ENCODE measurements at regions not wholly inside any gene's neighbourhood (a gene's known extent, or its start where the extent isn't known, plus 50 kb on each side); places are given as distances from the start of the nearest gene placed in this dataset.
"Not testable (repeated sequence)": the region's sequence is repeated elsewhere in the genome, so short reads cannot be mapped to it uniquely, and the experiment has no call there.

- no peak for DNase-seq
Observed at GRCh38 chr20:50434653-50435396, 75.4 kb upstream of the PTPN1 start.

DNA sequence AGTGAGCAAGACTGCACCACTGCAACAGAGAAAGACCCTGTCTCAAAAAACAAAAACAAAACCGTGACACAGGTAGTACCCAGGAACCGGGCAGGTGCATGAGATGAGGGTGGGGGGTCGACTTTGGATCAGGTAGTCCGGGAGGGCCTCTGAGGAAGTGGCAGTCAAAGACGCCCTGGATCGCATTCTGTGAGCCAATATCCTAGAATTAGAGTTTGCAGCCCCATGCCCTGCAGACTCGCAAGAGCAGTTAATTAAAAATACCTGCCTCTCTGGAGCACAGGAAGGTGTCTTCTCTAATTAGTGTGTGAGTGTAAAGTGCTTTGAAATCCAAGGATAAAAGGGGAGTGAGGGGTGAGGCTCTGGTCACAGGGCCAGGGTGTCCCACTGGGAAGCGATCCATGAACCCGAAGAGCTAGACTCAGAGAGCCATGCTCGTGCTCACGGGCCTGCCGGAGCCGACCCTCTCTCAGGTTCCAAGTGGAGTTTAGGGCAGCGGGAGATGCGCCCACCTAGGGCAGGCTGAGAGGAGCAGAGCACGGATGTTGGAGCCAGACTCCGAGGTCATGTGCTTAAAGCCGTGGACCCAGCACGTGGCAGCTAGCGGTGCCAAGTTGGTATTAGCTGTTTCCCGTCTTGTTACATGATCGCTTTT, 74.7 kb upstream of the PTPN1 start:
- no peak for DNase-seq

DNA sequence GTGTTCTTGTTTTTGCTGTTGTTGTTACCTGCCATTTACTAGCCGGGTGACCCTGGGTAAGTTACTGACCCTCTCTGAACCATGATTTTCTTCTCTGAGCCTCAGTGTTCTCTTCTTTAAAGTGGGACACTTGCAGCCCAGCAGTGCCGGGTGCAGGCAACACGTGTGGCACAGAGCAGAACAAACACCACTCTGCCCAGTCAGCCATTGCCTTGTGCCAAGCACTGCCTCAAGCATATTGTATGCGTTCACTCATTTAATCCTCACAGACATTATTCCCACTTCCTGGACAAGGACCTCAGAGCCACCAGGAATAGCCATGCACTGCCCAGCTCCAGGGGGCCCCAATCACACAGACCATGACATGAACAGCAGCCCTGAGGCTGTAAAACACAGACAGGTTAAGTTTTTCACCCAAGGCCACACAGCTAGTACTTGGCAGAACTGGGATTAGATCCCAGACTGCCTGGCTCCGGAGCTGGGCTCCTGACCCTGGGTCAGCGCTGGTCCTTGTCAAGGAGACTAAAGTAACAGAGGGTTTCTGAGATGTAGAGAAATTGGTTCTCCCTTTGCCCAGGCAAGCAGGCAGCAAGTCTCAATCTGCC, 74.0 kb upstream of the PTPN1 start:
- no peak for DNase-seq

GRCh38 chr20:50436696-50437095, 73.5 kb upstream of the PTPN1 start:
- DNase-seq: no peak

DNA sequence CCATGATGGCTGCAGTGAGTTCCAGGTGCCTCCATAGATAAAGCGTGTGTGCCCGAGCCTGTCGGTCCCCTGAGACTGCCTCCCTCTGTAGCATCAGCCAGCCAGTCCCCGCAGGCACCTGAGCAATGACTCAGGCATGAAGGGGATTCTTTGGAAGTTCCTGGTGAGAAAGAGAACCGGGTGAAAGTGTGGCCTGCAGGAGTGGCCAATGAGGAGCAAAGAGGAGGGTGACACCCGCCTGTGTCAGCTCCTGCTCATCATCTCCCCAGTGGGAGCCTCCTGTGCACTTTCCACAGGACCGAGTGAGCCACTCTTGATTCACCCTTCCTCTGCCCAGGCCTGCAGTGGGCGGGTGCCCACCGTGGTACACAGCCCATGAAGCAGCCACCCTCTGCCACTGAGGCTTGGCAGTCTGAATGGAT, 71.2 kb upstream of the PTPN1 start:
- DNase-seq: no peak

DNA sequence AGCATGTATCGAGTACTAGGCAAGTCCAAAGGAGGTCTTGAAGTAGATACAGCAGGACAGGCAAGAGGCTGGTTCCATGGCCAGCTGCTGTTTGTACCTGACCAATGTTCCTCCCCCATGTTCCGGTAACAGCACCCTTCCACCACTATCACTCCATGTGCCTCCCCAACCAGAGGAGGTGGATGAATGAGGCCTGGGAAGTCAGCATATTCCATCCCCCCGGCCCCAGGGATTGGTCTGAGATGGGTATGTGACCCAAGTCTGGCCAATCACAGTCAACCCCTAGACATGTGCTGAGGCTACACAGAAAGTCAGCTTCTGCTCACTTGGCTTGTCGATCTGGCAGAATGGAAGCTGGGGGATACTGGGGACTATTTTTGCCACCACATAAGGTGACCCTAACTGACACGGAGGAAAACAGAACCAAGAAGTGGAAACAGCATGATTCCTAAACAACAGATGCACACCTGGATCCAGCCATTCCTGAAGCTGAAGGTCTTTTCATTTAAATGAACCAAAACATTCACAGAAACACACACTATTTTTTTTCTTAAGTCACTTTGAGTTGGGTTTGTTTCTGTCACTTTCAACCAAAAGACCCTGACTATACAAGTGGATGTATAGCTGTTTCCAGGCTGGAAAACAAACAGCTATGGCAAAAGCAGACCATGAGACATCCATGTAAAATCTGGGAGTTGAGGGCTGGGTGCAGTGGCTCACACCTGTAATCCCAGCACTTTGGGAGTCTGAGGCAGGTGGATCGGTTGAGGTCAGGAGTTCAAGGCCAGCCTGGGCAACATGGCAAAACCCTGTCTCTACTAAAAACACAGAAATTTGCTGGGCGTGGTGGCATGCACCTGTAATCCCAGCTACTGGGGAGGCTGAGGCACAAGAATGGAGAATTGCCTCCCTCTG, 70.4 kb upstream of the PTPN1 start:
- no peak for DNase-seq

- no peak for DNase-seq
Observed at GRCh38 chr20:50442512-50442911, 67.7 kb upstream of the PTPN1 start.

DNA sequence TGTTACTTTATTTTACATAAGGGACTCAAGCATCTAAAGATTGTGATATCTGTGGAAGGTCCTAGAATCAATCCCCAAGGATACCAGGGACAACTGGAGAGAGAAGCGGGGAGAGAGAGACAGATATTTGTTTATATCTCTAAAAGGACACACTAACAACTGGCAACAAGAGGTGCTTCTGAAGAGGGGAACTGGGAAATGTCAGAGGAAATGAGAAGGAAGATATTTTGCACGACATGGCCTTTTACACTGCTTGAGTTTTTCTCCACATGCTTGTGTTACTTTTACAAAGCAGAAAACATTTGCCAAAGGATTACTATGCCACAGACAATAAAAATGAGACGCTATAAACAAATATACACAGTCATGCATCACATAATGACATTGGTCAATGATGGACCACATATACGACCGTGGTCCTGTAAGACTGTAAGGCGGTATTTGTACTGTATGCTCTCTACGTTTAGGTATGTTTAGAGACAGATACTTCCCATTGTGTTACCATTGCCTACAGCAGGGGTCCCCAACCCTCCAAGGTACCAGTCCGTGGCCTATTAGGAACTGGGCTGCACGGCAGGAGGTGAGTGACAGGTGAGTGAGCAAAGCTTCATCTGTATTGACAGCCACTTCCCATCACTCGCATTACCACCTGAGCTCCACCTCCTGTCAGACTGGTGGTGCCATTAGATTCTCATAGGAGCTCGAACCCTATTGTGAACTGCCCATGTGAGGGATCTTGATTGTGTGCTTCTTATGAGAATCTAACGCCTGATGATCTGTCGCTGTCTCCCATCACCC, 64.6 kb upstream of the PTPN1 start:
- DNase-seq: no peak

- no peak for DNase-seq
Observed at GRCh38 chr20:50446351-50447101, 63.7 kb upstream of the PTPN1 start.

DNA sequence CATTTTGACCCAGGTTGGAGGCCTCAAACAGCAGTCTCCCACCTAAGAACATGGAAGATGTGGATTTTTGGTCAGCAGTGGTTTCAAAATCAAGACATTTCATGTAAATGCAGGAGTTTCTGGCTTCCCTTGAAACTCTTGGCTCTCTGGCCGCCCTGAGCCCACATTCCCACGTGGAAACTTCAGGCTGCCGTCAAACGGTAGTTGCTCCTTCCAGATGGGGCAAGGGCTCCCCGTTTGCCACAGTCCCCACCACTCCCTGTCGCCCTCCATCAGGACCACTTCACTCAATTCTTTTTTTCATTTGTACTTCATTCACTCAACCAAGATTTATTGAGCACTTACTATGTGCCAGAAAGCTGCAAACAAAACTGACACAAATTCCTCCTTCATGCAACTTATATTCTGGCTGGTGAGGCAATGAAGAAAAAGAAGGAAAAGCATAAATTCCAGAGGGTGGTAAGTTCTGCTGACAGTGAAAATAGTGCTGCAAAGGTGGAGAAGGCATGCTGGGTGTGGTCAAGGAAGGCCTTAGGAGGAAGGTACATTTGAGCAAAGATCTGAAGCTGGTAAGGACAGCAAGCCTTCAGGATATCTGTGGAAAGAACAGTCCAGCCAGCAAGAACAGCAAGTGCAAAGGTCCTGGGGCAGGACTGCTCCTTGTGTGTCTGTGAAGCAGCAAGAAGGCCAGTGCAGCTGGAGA, 62.9 kb upstream of the PTPN1 start:
- DNase-seq: no peak

DNA sequence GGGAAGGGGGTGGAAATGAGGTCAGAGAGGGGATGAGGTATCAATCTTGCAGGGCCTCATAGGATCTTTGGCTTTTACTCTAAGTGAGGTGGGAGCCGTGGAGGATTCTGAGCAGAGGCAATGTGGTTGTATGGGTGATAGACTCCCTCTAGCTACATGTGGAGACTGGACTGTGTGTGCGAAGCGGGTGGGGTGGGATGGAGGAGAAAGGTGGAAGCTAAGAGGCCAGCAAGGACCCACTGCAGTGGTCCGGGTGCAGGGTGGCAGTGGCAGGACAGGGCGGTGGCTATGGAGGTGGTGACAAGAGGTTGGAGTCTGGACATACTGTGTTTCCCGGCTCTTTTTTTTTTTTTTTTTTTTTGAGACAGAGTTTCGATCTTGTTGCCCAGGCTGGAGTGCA, 62.4 kb upstream of the PTPN1 start:
- DNase-seq: no peak

- not testable (repeated sequence) for DNase-seq
Observed at GRCh38 chr20:50448625-50449403, 61.4 kb upstream of the PTPN1 start.

- no peak for DNase-seq
Observed at GRCh38 chr20:50449738-50450492, 60.3 kb upstream of the PTPN1 start.

GRCh38 chr20:50450493-50450826, 59.7 kb upstream of the PTPN1 start:
- DNase-seq: no peak

- no peak for DNase-seq
Observed at GRCh38 chr20:50450881-50451752, 59.1 kb upstream of the PTPN1 start.

GRCh38 chr20:50451792-50452425, 58.3 kb upstream of the PTPN1 start:
- DNase-seq: not testable (repeated sequence)

- DNase-seq: no peak
Observed at GRCh38 chr20:50453533-50454244, 56.5 kb upstream of the PTPN1 start.
